COR-L47 (cell line): ENCODE measurements at regions not wholly inside any gene's neighbourhood (a gene's known extent, or its start where the extent isn't known, plus 50 kb on each side); places are given as distances from the start of the nearest gene placed in this dataset.

Experiments used
- DNase-seq: peaks from one replicate; lab custom pipeline; 2025; lab: John Stamatoyannopoulos, UW

DNA sequence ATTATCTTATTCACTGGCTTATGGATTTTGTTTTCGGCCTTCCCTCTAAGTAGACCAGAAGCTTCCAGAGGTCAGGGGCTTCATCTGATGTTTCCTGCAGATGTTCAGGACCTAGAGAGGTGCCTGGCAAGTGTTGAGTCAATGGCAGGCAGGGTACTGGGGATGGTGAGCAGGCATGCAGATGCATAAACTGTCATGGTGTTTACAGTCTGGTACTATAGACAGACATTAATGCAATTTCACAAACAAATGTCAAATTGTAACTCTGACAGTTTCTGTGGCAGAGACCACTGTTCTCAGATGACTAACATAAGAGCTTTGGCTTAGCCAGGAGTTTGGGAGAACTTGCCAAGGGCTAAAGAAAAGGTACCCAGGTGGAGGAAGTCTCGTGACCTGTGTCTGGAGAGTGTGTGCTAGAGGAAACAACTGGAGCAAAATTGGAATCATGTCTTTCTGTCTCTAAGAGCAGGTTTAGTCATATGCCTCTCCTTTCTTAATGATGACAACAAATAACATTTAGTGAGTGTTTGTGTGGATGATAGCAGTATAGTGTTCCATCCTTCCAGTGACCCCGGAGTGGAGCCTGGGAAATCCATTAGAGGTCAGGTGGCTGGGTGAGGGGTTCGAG lies 53.7 kb upstream of the TRAK1 start:
- no peak for DNase-seq

DNA sequence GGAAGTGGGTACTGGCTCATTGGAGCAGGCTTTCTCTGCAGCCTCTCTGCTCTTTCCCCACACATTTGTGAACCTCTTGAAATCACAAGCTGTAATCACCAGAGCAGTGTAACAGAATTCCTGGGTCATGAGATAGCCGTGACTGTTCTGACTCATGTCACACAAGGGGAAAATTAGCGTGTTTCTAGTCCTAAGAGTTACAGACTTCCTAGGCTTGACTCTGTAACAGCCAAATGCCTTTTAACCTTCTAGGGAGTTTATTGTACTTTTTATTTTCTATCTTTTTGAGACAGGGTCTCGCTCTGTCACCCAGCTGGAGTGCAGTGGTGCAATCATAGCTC lies 54.7 kb upstream of the TRAK1 start:
- DNase-seq: no peak

DNA sequence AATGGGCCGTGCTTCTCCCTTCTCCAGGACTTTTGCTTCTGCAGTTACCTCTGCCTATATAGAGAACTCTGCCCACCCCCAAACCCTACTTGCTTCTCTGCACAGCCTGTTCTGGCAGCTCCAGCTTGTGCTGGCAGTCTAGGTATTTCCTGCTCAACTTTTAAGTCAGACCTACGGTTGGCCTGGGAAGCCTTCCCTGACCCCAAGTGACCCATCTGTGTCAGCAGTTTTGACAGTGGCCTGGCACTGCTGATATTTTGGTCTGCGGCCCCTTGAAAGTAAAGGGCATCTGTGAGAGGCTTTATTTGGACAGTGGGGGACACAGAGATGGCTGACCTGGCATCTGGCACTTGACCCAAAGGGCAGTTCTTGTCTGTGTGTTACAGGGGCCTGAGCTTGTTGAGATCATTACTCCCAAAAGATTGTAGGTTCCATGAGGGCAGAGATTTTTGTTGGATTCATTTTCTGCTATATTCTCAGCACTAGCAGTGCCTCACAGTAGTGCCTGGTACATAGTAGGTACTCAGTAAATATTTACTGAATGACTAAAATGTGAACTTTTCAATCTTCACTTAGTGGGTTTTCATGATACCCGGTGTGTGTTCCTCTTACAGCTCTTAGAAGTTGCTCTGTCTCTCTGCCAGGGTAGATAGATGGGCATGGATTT lies 55.2 kb upstream of the TRAK1 start:
- DNase-seq: no peak

DNA sequence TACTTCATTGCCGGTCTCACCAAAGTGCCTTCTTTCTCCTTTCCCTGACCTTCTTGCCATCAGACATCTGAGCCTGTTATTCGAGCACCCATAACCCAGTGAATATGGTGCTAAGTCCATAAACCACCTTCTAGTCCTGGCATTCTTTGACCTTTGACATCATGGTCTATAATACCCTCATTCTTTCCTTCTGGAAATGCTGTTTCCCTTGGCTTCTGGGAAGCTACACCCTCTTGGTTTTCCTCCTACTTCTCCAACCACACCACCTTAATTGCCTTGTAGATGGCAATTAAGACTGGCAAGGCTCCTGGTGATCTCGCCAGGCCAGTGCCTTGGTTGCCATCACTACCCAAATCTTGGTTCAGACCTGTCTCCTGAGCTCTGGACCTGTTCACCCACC lies 56.1 kb upstream of the TRAK1 start:
- DNase-seq: no peak

DNA sequence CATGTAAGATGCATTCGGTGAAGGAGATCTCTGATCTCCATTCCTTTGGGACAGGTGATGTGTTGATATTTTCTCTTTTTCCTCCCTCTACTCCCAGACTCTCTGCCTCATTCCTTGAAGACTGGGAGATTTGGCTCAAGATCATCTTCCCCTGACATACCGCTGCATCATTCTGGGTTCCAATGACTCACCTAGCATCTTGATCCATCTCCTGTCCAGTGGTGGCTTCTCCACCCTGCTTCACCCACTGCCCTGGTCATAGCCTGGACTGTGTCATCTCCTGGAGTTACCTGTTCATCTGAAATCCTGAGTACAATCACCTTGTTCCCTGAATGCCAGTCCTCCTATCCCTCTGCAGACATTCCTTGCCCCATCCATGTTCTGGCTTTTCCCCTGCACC lies 57.4 kb upstream of the TRAK1 start:
- DNase-seq: no peak

DNA sequence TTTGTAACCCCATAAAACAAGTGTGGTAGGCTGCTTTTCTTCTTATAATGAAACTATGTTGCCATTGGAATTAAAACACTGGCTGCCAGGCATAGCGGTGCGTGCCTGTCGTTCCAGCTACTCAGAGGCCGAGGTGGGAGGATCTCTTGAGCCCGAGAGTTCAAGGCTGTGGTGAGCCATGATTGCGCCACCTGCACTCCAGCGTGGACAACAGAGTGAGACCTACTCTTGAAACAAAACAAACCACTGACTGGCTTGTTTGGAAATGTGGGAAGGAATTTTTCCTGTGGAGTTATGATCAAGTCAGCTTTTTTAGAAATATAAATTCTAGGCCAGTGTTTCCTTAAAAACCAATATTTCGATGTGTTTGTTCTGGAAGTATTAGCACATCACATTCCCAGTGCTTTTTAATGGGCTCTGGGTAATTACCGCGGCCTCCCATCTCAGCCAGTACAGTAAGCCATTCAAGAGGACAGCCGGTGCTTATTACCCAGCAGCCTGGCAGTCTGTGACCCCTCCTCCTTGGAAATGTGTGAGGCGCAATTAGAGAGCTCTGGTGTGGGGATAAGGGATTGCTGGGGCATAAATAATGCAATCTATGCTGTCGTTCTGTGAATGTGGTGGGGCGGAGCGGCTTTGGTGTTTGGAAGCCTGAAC lies 58.3 kb upstream of the TRAK1 start:
- DNase-seq: peak; percentile 69

DNA sequence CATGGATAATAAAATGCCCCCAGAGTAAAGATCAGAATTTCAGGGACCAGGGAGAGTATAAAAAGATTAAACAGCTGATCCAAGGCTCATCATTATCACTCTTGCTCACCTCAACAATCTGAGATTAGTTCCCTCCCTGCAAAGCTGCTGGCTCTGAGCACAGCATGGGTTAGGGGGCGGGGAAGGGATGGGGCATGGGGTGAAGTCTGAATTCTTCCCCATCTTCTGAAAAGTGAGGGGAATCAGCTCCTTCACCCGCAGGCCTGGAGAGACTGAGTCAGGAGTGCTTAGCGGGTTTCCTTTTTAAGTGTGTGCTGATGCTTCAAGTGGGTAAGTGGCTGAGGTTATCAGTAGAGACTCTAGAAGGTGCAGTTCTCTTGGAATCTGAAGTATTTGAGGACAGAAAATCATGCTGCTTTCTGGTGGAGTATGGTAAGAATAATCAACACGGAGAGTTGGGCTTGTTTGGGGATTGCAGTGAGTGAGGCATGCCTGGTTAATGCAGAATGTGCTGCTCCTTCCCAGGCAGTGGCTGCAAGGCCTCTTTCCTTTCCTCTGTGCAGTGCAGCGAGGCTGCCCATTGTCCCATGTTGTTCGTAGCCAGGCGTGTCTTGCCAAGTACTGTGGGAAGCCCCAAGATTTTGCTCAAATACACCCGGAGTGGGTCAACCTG lies 59.2 kb upstream of the TRAK1 start:
- DNase-seq: no peak

DNA sequence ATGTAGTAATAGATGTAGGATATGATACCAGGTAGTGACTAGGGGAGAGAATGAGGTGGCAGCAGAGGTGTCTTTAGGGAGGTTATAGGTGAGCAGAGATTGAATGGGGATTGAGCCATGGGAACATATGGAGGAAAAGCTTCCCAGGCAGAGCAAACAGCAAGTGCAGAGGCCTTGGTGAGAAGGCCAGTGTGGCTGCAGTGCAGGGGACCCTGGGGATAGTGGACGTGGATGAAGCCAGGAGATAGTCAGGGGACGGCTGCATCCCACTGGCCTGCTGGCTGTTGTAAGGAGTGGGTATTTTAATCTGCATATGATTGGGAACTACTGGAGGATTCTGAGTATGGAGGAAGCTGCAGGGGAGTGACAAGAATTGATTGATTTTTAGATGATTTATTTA lies 62.7 kb upstream of the TRAK1 start:
- DNase-seq: no peak

DNA sequence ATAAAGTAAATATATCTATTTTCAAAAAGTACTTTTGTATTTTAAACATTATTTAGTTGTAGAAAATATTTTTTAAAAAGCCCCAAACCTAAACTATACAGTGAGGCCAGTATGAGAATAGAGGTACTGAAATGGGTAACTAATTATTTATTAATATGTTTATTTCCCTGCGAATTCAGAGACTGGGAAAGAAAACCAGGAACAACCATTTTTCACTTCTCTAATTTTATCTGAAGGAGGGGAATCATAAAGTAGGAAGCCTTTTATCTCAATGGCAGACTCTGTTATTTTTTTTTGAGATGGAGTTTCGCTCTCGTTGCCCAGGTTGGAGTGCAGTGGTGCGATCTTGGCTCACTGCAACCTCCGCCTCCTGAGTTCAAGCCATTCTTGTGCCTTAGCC lies 63.6 kb upstream of the TRAK1 start:
- no peak for DNase-seq

DNA sequence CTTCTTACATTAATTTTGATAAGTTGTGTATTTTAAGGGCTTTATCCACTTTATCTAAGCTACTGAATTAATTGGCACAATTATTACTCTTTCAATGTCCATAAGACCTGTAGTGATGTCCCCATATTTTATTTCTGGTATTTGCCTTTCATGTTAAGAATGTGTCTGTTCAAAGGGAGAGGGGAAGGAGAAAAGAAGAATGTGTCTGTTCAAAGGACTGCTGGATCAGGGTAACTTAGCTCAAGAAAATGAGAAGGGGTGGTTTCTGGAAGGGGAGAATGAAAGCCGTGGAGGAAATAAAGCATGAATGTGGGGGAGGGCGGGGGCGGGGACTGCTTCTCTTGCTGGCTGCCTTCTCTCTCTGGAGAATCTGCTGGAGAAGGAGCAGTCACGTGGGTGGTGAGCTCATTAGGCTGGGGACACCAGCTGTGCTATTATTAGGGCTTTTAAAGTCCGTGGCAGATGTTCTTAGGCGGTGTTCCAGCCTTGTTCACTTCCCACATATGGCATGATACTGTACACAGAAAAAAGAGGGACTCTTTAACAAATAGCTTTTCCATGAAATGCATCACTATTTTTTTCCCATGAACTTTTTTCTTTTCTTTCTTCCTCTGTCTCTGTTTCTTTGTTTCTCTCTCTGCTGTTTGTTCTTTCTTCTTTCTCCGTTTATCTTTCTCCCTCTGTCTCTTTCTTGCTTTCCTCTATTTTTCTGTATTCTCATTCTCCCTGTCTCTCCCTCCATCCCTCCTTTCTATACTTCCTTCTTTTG lies 63.7 kb upstream of the ULK4 start:
- peak; percentile 67 for DNase-seq

DNA sequence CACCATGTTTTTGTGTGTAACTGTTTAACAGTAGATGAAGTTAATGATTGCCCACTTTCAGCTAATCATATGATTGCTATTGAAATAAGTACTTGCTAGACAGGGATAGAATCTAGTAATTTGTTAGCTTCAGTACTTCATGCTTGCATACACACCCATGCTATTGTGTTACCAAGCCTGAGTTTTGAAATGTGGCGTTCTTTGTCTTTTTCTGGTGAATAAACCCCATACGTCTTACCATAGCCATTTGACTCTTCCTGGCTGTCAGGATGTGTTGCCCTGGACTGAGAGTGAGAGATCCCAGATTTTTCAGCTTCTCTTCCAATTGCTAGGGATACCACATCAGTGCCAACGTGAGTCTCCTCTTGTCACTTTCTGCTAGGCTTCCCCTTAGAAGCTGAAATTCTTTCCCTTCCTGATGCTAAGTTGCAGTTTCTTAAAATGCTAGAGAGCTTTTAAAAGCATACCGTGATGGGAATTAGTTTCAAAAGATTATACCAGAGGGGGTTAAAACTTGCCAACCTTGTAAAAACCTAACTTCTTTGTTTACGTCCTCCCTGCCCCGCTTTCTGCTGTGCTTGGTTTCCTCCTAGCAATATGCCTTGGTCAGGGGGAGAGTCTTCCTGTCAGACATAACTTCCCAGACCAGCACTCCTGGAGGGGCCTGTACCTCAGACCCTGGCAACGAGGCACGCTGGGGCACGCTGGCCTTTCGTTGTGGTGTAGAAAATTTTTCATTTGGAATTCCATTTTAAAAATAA lies 62.9 kb upstream of the ULK4 start:
- no peak for DNase-seq

DNA sequence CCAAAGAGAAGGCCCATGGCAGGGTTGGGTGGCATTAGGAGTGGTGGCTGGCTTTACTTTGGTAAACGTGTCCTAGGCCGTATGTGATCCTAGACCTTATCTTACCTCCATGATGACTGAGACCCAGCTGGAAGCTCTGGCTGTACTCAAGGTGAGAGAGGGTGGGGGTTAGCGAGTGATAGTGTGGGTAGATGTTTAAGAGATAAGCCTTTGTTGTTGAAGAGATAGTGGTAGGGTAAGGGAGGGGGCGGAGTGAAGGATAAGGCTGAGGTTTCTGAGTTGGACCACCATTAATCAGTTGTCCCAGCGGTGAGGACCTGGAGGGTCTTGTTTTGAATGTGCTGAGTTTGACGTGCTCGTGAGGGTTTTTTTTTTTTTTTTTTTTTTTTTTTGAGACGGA lies 61.5 kb upstream of the ULK4 start:
- no peak for DNase-seq

DNA sequence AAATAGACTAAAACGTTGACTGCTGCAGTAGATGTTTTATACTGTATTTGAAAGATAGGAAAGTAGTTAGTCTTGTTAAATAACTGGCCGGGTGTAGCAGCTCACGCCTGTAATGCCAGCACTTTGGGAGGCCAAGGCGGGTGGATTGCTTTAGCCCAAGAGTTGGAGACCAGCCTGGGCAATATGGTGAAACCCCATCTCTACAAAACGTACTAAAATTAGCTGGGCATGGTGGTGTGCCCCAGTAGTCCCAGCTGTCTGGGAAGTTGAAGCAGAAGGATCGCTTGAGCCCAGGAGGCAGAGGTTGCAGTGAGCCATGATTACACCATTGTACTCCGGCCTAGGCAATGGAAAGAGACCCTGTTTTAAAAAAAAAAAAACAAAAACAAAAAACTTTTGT lies 60.5 kb upstream of the ULK4 start:
- DNase-seq: no peak

DNA sequence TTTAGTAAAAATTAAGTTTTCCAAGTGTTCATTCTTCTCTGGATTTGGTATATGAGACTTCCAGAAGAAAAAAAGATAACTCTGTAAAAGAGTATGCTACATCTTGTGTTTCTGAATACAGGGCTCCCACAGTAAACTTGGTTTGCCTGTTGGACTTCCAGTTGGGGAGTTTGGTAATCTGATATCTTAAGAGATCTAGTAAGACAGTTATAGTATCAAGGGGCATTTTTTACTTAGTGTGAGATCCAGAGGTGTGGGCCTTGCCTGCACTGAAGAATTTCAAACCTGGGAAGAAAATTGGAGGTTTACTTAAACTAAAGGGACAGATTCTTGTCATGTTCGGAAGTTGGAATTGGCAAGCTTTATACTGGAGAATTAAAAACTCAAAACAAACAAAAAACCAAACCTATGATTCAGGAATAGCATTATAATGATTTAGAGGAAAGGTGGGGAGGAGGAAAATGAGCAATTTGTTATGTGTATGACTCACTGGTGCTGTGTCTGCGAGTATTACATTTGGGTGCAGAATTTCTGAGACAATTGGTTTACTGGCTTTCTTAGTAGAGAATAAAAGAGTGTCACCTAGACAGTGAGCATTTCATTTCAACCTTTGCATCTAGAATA lies 58.9 kb upstream of the ULK4 start:
- DNase-seq: no peak

DNA sequence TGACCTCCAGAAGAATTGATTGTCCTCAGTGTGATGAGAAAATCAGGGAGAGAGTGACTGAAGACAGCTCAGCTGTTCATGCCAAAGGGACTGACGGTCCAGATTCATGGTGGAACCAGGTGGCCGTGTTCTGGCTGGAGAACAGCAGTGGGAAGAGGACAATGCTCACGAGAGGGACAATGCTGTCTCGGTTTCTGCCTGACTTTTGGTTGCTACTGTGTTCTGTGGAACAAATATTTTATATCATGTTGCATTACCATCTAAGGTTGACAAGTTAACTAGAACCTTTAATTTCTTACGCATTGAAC lies 58.0 kb upstream of the ULK4 start:
- DNase-seq: no peak

DNA sequence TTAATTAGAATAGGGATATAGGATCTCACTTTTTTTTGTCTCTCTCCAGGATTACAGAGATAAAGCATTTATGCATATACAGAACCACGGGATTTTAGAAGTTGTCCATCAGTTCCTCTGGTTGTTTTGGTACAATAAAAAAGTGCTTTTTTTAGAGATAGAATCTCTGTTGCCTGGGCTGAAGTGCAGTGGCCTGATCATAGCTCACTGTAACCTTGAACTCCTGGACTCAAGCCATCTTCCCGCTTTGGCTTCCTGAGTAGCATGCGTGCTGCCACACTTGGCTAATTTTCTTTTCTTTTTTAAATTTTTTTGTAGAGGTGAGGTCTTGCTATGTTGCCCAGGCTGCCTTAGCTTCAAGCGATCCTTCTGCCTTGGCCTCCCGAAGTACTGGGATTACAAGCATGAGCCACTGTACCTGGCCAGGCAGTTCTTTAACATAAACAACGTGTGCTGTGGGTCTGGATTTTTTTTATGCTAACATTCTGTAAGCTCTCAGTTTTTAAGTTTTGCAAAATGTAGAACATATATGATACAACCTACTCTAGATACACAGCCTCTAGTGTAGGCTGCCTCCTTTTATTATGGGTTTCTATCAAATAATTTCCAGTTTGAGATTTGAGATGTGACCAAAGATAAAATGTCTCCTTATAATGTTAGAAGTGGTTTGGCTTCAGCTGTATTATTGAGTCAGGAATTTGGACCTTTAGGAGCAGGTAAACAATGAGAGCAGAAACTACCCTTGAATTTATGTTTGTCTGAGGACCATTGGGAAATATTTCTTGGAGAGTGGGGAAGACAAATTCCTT lies 57.4 kb upstream of the ULK4 start:
- DNase-seq: no peak

DNA sequence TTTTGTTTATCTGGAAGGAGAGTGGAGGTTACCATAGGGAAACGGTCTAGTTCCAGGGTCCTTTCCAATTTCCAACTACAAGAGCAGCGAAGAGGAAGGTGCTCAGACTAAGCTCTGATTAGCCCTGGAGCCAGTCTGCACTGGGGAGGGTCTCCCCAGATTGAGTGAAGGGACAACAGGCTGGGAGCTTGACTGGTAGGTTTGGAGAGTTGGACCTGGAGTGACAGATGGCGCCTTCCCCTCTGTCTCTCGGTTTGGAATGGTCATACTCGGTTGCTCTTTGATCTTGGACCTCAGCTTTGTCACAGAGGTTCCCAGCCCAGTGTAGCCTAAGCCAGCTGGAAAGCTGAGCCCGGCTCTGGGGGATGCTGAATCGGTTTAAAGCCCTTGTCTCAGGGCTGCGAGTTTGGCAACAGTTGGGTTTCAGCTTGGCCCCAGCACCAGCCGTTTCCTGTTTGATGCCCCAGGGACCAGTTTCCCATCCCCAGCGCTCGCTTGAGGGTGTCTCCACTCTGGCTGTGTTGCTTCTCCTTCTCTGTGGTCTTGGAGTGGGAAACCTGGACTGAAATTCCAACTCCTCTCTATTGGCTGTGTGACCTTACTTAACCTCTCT lies 53.1 kb upstream of the ULK4 start:
- no peak for DNase-seq

DNA sequence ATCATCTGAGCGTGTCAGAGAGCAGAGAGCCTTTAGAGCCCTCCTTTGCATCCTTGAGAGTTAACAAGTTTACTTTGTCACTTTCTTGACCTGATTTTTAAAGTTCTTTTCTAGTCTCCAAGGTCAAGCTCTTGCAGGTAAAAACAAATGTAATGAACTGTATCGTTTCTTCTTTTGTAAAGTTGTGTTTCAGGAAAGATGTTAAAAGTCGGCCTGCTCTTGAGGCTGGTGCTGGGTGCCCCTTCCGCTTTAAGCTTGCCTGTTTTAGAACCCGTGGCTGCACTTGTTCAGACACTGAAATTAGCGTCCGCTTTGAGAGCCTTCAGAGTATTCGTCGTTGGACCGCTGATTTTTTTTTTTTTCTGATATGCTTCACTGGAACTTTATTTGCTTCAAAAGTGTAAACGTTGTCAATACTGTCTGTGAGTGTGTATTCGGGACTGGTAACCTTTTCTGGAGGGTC lies 52.6 kb upstream of the ULK4 start:
- no peak for DNase-seq

DNA sequence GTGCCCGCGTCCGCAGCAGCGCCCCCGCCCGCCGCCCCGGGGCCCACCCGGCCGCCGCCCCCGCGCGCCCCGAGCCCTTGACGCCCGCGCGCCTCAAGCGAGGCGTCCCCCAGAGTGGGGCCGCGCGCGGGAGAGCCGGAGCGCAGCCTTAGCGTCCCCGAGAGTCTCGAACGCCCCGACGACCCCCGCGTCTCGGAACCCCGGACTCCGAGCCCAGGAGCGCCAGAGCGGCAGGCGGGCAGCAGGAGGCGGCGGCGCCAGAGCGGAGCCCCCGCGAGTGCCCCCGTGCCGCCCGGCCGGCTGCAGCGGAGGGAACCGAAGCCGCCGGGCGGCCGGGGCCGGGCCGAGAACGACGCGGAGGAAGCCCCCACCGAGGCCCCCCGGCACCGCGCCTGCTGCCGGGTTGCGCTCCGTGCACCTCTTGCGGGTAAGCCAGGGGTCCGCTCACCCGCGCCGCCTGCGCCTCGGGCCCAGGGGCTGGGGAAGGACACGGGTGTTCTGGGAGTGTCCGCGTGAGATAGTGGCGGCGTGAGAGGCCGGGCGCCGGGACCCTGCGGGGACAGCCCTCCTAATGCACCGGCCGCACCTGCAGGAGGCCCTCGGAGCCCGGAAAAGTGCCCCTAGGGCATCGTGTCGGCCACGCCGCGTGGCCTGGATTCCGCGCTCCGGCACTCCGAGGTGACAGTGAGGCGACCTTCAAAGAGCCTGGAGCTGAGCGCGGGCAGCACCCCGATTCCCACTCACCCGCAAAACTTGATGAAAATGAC lies 52.0 kb upstream of the ULK4 start:
- DNase-seq: no peak
